ENCODE measurements at regions not wholly inside any gene's neighbourhood (a gene's known extent, or its start where the extent isn't known, plus 50 kb on each side); places are given as distances from the start of the nearest gene placed in this dataset.

DNA sequence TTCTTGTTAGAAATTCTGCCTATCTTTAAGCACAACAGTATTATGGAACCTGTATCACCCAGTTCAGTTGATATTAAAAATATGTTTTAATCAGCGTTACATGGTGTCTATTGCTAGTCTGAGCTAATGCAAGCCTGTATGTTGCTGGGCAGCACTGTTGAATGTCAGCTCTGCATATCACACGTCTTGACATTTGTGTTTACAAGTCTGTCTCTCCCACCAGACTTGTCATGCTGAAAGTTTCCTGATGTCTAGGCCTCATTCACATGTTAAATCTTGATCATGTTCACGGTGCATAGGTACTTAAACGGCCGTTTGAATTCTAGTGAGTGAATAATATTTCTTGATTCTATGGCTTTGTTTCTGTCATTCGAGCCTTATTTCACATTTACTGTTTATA is 385.0 kb downstream of the SOCS6 start:
- H2AFZ ChIP-seq (ENCODE audit: insufficient read depth, low read length, poor library complexity), result no peak overlapping the region
- H3K79me2 ChIP-seq (ENCODE audit: control insufficient read depth, insufficient read depth, low read length, poor library complexity), result no peaks in the 10 kb centered on the region
- H3K9ac ChIP-seq (ENCODE audit: low read length), result no peak overlapping the region
- H3K18ac ChIP-seq (ENCODE audit: low read length), result no peak overlapping the region
- H3K4me1 ChIP-seq (ENCODE audit: control insufficient read depth in 1 of 2, insufficient read depth in 2 of 2, low read length in 2 of 2), result no peaks in the 10 kb centered on the region
- H3K27ac ChIP-seq (ENCODE audit: low read depth, low read length), result no peak overlapping the region
- no peak overlapping the region for H2BK5ac ChIP-seq (ENCODE audit: low read depth, low read length, poor library complexity)
- WGBS (ENCODE audit: extremely low coverage, insufficient coverage, insufficient read length), result no CpG with 5 or more reads among the region's 6 CpGs
- H2BK12ac ChIP-seq (ENCODE audit: low read length), result no peak overlapping the region
- no peak overlapping the region for H4K8ac ChIP-seq (ENCODE audit: low read depth, low read length)
- H4K12ac ChIP-seq (ENCODE audit: low read depth, low read length), result no peak overlapping the region
- H2AK5ac ChIP-seq (ENCODE audit: low read length), result no peak overlapping the region
- no peak overlapping the region for H3K4me3 ChIP-seq (ENCODE audit: low read depth, low read length)
- H3K27me3 ChIP-seq (ENCODE audit: insufficient read depth, low read length), result no peaks in the 10 kb centered on the region
- H3K23ac ChIP-seq (ENCODE audit: low read length), result no peak overlapping the region
- H3K4me2 ChIP-seq (ENCODE audit: low read length), result no peak overlapping the region
- no peak overlapping the region for H3K14ac ChIP-seq (ENCODE audit: low read length)
- H4K91ac ChIP-seq (ENCODE audit: low read depth, low read length), result no peak overlapping the region
- no peak overlapping the region for H3K4ac ChIP-seq (ENCODE audit: low read depth, low read length)
- H3K79me1 ChIP-seq (ENCODE audit: low read length), result no peaks in the 10 kb centered on the region
- peaks cover 8% of the 10 kb centered on the region for H3K9me3 ChIP-seq (ENCODE audit: insufficient read depth, low read depth, low read length)
- H3K36me3 ChIP-seq (ENCODE audit: control insufficient read depth in 1 of 2, insufficient read depth in 2 of 2, low read length in 2 of 2), result no peaks in the 10 kb centered on the region
- no peak overlapping the region for H2BK120ac ChIP-seq (ENCODE audit: insufficient read depth, low read length, poor library complexity)
- no peak for DNase-seq

GRCh38 chr18:70672581-70672980 is 383.7 kb downstream of the SOCS6 start:
- H2AK5ac ChIP-seq (ENCODE audit: low read length), result no peak overlapping the region
- no peak overlapping the region for H2AFZ ChIP-seq (ENCODE audit: insufficient read depth, low read length, poor library complexity)
- peaks cover 8% of the 10 kb centered on the region for H3K9me3 ChIP-seq (ENCODE audit: insufficient read depth, low read depth, low read length)
- H3K79me2 ChIP-seq (ENCODE audit: control insufficient read depth, insufficient read depth, low read length, poor library complexity), result no peaks in the 10 kb centered on the region
- no peak overlapping the region for H3K4ac ChIP-seq (ENCODE audit: low read depth, low read length)
- H3K14ac ChIP-seq (ENCODE audit: low read length), result no peak overlapping the region
- H3K27ac ChIP-seq (ENCODE audit: low read depth, low read length), result no peak overlapping the region
- H3K9ac ChIP-seq (ENCODE audit: low read length), result no peak overlapping the region
- no CpG with 5 or more reads among the region's 5 CpGs for WGBS (ENCODE audit: extremely low coverage, insufficient coverage, insufficient read length)
- no peaks in the 10 kb centered on the region for H3K4me1 ChIP-seq (ENCODE audit: control insufficient read depth in 1 of 2, insufficient read depth in 2 of 2, low read length in 2 of 2)
- H3K36me3 ChIP-seq (ENCODE audit: control insufficient read depth in 1 of 2, insufficient read depth in 2 of 2, low read length in 2 of 2), result no peaks in the 10 kb centered on the region
- no peak overlapping the region for H3K18ac ChIP-seq (ENCODE audit: low read length)
- H4K12ac ChIP-seq (ENCODE audit: low read depth, low read length), result no peak overlapping the region
- DNase-seq, result no peak
- H2BK120ac ChIP-seq (ENCODE audit: insufficient read depth, low read length, poor library complexity), result no peak overlapping the region
- no peak overlapping the region for H3K4me2 ChIP-seq (ENCODE audit: low read length)
- H2BK12ac ChIP-seq (ENCODE audit: low read length), result no peak overlapping the region
- no peak overlapping the region for H2BK5ac ChIP-seq (ENCODE audit: low read depth, low read length, poor library complexity)
- no peak overlapping the region for H4K91ac ChIP-seq (ENCODE audit: low read depth, low read length)
- no peak overlapping the region for H4K8ac ChIP-seq (ENCODE audit: low read depth, low read length)
- no peaks in the 10 kb centered on the region for H3K27me3 ChIP-seq (ENCODE audit: insufficient read depth, low read length)
- no peaks in the 10 kb centered on the region for H3K79me1 ChIP-seq (ENCODE audit: low read length)
- H3K23ac ChIP-seq (ENCODE audit: low read length), result no peak overlapping the region
- no peak overlapping the region for H3K4me3 ChIP-seq (ENCODE audit: low read depth, low read length)

DNA sequence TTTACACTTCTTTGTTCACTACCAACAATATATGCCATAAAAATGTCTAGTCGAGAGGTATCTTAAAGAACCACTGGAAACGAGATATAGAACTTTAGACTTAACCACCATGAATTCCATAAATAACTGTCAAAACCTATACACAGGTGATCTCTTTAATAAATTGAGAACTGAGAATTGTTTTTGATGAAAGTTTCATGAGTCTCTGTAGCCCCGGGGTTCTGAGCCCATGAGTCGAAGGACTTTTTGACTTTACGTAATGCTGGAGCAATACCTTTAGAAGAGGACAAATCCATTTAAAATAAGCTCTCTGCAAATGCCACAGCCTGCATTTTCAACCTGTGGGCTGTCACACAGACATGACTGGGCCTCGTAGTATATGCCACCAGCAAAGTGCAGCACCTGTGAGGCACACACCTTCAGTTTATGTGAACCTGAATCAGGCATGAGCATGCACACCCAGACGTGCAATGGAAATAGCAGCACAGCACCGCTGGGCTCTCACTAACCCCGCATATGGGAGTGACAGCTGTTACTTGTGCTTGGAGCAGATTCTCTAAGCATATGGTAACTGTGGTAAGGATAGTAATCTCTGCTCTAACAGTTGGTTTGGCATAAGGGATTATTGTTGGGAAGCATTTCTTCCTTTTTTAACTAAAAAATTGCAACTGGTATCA is 383.2 kb downstream of the SOCS6 start:
- H3K14ac ChIP-seq (ENCODE audit: low read length), result no peak overlapping the region
- peak overlapping the region; percentile 83 for H3K23ac ChIP-seq (ENCODE audit: low read length)
- no peak overlapping the region for H4K12ac ChIP-seq (ENCODE audit: low read depth, low read length)
- H4K8ac ChIP-seq (ENCODE audit: low read depth, low read length), result no peak overlapping the region
- no peak overlapping the region for H3K18ac ChIP-seq (ENCODE audit: low read length)
- no peak overlapping the region for H2BK12ac ChIP-seq (ENCODE audit: low read length)
- H2BK5ac ChIP-seq (ENCODE audit: low read depth, low read length, poor library complexity), result no peak overlapping the region
- peaks cover 8% of the 10 kb centered on the region for H3K9me3 ChIP-seq (ENCODE audit: insufficient read depth, low read depth, low read length)
- no peak overlapping the region for H2AFZ ChIP-seq (ENCODE audit: insufficient read depth, low read length, poor library complexity)
- no peak for DNase-seq
- no peaks in the 10 kb centered on the region for H3K79me1 ChIP-seq (ENCODE audit: low read length)
- H3K79me2 ChIP-seq (ENCODE audit: control insufficient read depth, insufficient read depth, low read length, poor library complexity), result no peaks in the 10 kb centered on the region
- H3K4me3 ChIP-seq (ENCODE audit: low read depth, low read length), result no peak overlapping the region
- H2BK120ac ChIP-seq (ENCODE audit: insufficient read depth, low read length, poor library complexity), result no peak overlapping the region
- H3K27me3 ChIP-seq (ENCODE audit: insufficient read depth, low read length), result no peaks in the 10 kb centered on the region
- WGBS (ENCODE audit: extremely low coverage, insufficient coverage, insufficient read length), result no CpG with 5 or more reads among the region's 9 CpGs
- H3K9ac ChIP-seq (ENCODE audit: low read length), result no peak overlapping the region
- no peak overlapping the region for H4K91ac ChIP-seq (ENCODE audit: low read depth, low read length)
- no peaks in the 10 kb centered on the region for H3K4me1 ChIP-seq (ENCODE audit: control insufficient read depth in 1 of 2, insufficient read depth in 2 of 2, low read length in 2 of 2)
- no peak overlapping the region for H2AK5ac ChIP-seq (ENCODE audit: low read length)
- H3K4me2 ChIP-seq (ENCODE audit: low read length), result no peak overlapping the region
- H3K27ac ChIP-seq (ENCODE audit: low read depth, low read length), result no peak overlapping the region
- no peak overlapping the region for H3K4ac ChIP-seq (ENCODE audit: low read depth, low read length)
- no peaks in the 10 kb centered on the region for H3K36me3 ChIP-seq (ENCODE audit: control insufficient read depth in 1 of 2, insufficient read depth in 2 of 2, low read length in 2 of 2)

- no peaks in the 10 kb centered on the region for H3K36me3 ChIP-seq (ENCODE audit: control insufficient read depth in 1 of 2, insufficient read depth in 2 of 2, low read length in 2 of 2)
- no peak overlapping the region for H3K4ac ChIP-seq (ENCODE audit: low read depth, low read length)
- H4K91ac ChIP-seq (ENCODE audit: low read depth, low read length), result no peak overlapping the region
- H2AFZ ChIP-seq (ENCODE audit: insufficient read depth, low read length, poor library complexity), result no peak overlapping the region
- H3K23ac ChIP-seq (ENCODE audit: low read length), result no peak overlapping the region
- H3K4me2 ChIP-seq (ENCODE audit: low read length), result no peak overlapping the region
- H3K27me3 ChIP-seq (ENCODE audit: insufficient read depth, low read length), result no peaks in the 10 kb centered on the region
- no peaks in the 10 kb centered on the region for H3K79me1 ChIP-seq (ENCODE audit: low read length)
- H3K18ac ChIP-seq (ENCODE audit: low read length), result no peak overlapping the region
- H2AK5ac ChIP-seq (ENCODE audit: low read length), result no peak overlapping the region
- no peak overlapping the region for H2BK12ac ChIP-seq (ENCODE audit: low read length)
- no peaks in the 10 kb centered on the region for H3K79me2 ChIP-seq (ENCODE audit: control insufficient read depth, insufficient read depth, low read length, poor library complexity)
- H4K8ac ChIP-seq (ENCODE audit: low read depth, low read length), result no peak overlapping the region
- no peak overlapping the region for H2BK120ac ChIP-seq (ENCODE audit: insufficient read depth, low read length, poor library complexity)
- no peak overlapping the region for H3K4me3 ChIP-seq (ENCODE audit: low read depth, low read length)
- no peaks in the 10 kb centered on the region for H3K4me1 ChIP-seq (ENCODE audit: control insufficient read depth in 1 of 2, insufficient read depth in 2 of 2, low read length in 2 of 2)
- H3K9me3 ChIP-seq (ENCODE audit: insufficient read depth, low read depth, low read length), result peaks cover 6% of the 10 kb centered on the region
- H4K12ac ChIP-seq (ENCODE audit: low read depth, low read length), result no peak overlapping the region
- no peak overlapping the region for H2BK5ac ChIP-seq (ENCODE audit: low read depth, low read length, poor library complexity)
- DNase-seq, result no peak
- no peak overlapping the region for H3K27ac ChIP-seq (ENCODE audit: low read depth, low read length)
- H3K9ac ChIP-seq (ENCODE audit: low read length), result no peak overlapping the region
- no peak overlapping the region for H3K14ac ChIP-seq (ENCODE audit: low read length)
Measured at GRCh38 chr18:70666936-70667335, 378.1 kb downstream of the SOCS6 start.
